ENCODE measurements at regions not wholly inside any gene's neighbourhood (a gene's known extent, or its start where the extent isn't known, plus 50 kb on each side); places are given as distances from the start of the nearest gene placed in this dataset.

- Histone ChIP-seq H3K27ac (no peak overlapping the region), H3K9me3 (no peaks in the 10 kb centered on the region), H3K4me3 (no peak overlapping the region), H3K4me1 (peaks cover 5 to 13% of the 10 kb centered on the region in 2 donors), H3K36me3 (no peaks in the 10 kb centered on the region), H3K27me3 (no peaks in the 10 kb centered on the region)
- no peak for TF ChIP-seq CTCF (IDR thresholded peaks at IDR 0.05)
- intact Hi-C loops (cut with DNase I), result no loop called here
- no peak for DNase-seq (ENCODE audit: low spot score in 2 of 2)
Observed at GRCh38 chr9:134228649-134229048, 64.3 kb upstream of the RNU6ATAC start.

- intact Hi-C loops (cut with DNase I), result no loop called here
- no peak for DNase-seq (ENCODE audit: low spot score in 2 of 2)
- Histone ChIP-seq H3K36me3 (no peaks in the 10 kb centered on the region), H3K9me3 (no peaks in the 10 kb centered on the region), H3K27ac (no peak overlapping the region), H3K27me3 (no peaks in the 10 kb centered on the region), H3K4me3 (no peak overlapping the region), H3K4me1 (peaks cover 5 to 13% of the 10 kb centered on the region in 2 donors)
- TF ChIP-seq CTCF (IDR thresholded peaks at IDR 0.05), result no peak
Observed at GRCh38 chr9:134229466-134230091, 65.2 kb upstream of the RNU6ATAC start.

GRCh38 chr9:134230092-134230941 is 66.0 kb upstream of the RNU6ATAC start:
- Histone ChIP-seq H3K36me3 (no peaks in the 10 kb centered on the region), H3K4me1 (peaks cover 5 to 13% of the 10 kb centered on the region in 2 donors), H3K4me3 (no peak overlapping the region), H3K9me3 (no peaks in the 10 kb centered on the region), H3K27me3 (no peaks in the 10 kb centered on the region), H3K27ac (no peak overlapping the region)
- intact Hi-C loops (cut with DNase I), result no loop called here
- TF ChIP-seq CTCF (IDR thresholded peaks at IDR 0.05), result no peak
- no peak for DNase-seq (ENCODE audit: low spot score in 2 of 2)

- intact Hi-C loops (cut with DNase I), result no loop called here
- H3K4me1 ChIP-seq, result peaks cover 5 to 14% of the 10 kb centered on the region in 2 donors
Observed at GRCh38 chr9:134230942-134231325, 66.6 kb upstream of the RNU6ATAC start.

GRCh38 chr9:134231330-134231745 is 67.0 kb upstream of the RNU6ATAC start:
- Histone ChIP-seq H3K27ac (no peak overlapping the region), H3K36me3 (no peaks in the 10 kb centered on the region), H3K9me3 (no peaks in the 10 kb centered on the region), H3K4me3 (no peak overlapping the region), H3K27me3 (no peaks in the 10 kb centered on the region), H3K4me1 (peaks cover 5 to 19% of the 10 kb centered on the region in 2 donors)
- intact Hi-C loops (cut with DNase I), result no loop called here
- no peak for DNase-seq (ENCODE audit: low spot score in 2 of 2)
- TF ChIP-seq CTCF (IDR thresholded peaks at IDR 0.05), result no peak

More at GRCh38 chr9:134230942-134231325, 66.6 kb upstream of the RNU6ATAC start:
- no peak overlapping the region for H3K4me3 ChIP-seq
- H3K9me3 ChIP-seq, result no peaks in the 10 kb centered on the region
- no peak for DNase-seq (ENCODE audit: low spot score in 2 of 2)
- no peaks in the 10 kb centered on the region for H3K36me3 ChIP-seq
- no peak overlapping the region for H3K27ac ChIP-seq
- no peak for TF ChIP-seq CTCF (IDR thresholded peaks at IDR 0.05)
- H3K27me3 ChIP-seq, result no peaks in the 10 kb centered on the region
